ENCODE measurements at regions not wholly inside any gene's neighbourhood (a gene's known extent, or its start where the extent isn't known, plus 50 kb on each side); places are given as distances from the start of the nearest gene placed in this dataset.

- no peak overlapping the region for H3K27ac ChIP-seq
- TF ChIP-seq, protein P1, sequence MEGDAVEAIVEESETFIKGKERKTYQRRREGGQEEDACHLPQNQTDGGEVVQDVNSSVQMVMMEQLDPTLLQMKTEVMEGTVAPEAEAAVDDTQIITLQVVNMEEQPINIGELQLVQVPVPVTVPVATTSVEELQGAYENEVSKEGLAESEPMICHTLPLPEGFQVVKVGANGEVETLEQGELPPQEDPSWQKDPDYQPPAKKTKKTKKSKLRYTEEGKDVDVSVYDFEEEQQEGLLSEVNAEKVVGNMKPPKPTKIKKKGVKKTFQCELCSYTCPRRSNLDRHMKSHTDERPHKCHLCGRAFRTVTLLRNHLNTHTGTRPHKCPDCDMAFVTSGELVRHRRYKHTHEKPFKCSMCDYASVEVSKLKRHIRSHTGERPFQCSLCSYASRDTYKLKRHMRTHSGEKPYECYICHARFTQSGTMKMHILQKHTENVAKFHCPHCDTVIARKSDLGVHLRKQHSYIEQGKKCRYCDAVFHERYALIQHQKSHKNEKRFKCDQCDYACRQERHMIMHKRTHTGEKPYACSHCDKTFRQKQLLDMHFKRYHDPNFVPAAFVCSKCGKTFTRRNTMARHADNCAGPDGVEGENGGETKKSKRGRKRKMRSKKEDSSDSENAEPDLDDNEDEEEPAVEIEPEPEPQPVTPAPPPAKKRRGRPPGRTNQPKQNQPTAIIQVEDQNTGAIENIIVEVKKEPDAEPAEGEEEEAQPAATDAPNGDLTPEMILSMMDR (conservative IDR thresholded peaks at IDR 0.05) = no peak
- TF ChIP-seq ZFX (IDR thresholded peaks at IDR 0.05) = no peak
Observed at GRCh38 chr1:83697961-83698360, 301.0 kb downstream of the TTLL7 start.

GRCh38 chr1:83697220-83697619 lies 301.7 kb downstream of the TTLL7 start:
- H3K27ac ChIP-seq = no peak overlapping the region
- TF ChIP-seq, protein P1 (conservative IDR thresholded peaks at IDR 0.05) = no peak
- TF ChIP-seq ZFX (IDR thresholded peaks at IDR 0.05) = no peak

DNA sequence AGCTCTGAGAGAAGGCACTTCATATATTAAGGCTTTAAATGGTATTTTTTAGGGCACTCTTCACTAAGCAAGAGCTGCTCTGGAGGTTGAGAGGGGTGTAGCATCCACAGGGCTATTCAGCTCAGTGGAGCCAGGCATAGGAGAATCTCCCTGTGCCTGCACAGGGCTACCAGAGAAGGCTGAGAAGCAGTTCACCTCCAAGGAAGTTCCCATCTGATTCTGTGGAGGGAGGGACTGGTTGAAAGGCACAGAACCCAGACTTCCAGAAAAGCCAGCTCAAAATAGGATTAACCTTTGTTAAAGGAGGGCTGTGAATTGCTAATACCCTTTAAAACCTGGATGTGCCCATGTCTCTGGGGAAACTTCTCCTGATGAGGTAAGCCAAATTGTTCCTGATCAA lies 304.5 kb downstream of the TTLL7 start:
- no peak for TF ChIP-seq ZFX (IDR thresholded peaks at IDR 0.05)
- TF ChIP-seq, protein P1 (conservative IDR thresholded peaks at IDR 0.05) = no peak
- no peak overlapping the region for H3K27ac ChIP-seq

DNA sequence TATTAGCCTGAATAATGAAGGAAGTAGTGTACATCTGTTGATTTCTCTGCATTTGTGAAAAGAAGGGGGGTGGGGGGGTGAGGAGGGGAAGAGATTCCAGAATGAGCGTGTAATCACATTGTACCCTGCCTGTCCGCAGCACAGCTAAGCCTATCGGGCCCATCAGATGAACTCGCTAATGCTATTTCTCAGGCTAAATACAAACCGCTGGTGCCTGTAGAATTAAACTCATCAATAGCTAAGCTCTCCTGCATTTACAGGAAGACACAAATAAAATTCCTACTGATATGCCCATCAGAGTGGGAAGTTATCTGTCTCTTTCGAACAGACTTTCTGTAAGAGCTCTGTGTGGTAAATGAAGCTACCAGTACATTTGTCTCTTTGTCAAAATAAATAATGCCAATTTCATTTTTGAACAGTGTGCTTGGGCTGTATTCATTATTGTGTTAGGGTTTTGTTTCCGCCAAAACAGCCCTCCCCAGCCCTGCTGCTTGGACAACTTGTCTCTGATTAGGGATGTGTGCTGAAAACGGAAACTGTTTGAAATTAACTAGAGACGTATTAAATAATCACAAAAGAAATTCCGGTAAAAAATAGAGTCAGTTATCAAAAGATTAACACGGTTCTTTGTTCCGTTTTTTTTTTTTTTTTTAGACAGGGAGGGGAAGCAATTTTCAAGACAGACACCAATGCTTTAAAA lies 305.4 kb downstream of the TTLL7 start:
- TF ChIP-seq ZFX (IDR thresholded peaks at IDR 0.05) = no peak
- TF ChIP-seq, protein P1 (conservative IDR thresholded peaks at IDR 0.05) = no peak
- no peak overlapping the region for H3K27ac ChIP-seq

DNA sequence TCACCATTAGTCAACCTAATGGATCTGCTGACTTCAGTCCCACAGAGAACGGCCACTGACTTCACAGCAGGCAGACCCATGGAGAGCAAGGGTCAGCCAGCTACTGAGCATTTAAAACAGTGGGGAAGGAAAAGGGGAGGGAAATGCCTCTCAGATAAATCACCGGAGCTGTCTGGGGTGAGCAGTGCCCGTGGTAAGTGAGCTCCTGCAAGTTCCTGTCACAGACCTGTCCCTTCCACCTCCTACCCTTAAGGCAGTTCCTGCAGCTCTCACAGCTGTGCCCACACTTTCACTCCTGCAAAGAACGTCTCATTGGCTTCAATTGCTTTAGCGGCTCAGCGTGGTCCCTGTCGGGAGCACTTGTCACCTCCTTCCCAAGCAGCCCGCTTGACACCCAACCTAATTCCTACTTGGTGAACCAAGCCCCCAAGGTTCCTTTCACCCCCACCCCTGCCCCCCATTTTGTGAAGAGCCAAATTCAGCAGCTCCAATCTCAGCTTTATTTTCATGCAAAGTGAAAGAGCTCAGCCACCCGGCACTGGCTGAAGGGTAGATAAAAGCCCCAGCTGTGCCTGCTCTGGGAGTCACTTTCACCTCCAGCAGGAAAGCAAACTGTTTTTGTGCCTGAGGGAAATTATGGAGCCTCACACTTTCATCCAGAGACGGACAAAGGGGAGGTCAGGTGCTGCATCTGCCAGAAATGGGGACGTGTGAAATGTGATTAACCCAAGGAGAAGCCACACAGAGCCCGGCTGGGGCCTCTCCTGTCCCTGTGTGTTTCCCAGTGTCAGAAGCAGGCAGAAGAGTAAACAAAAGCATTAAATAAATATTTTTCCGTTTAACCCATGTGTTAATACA lies 306.2 kb downstream of the TTLL7 start:
- no peak overlapping the region for H3K27ac ChIP-seq
- no peak for TF ChIP-seq ZFX (IDR thresholded peaks at IDR 0.05)
- TF ChIP-seq, protein P1 (conservative IDR thresholded peaks at IDR 0.05) = no peak

GRCh38 chr1:83691953-83692500 lies 306.9 kb downstream of the TTLL7 start:
- H3K27ac ChIP-seq = no peak overlapping the region
- no peak for TF ChIP-seq ZFX (IDR thresholded peaks at IDR 0.05)
- TF ChIP-seq, protein P1 (conservative IDR thresholded peaks at IDR 0.05) = no peak

Measured in C4-2B (cell line).